HG02943 (cell line): ENCODE measurements at regions not wholly inside any gene's neighbourhood (a gene's known extent, or its start where the extent isn't known, plus 50 kb on each side); places are given as distances from the start of the nearest gene placed in this dataset.

ENCODE experiments used
- ATAC-seq: cut with Tn5 transposase; IDR thresholded peaks from one replicate; pipeline ENCODE4 v1.9.1; 2021; ENCODE audit warnings: mild to moderate bottlenecking, low read depth, moderate library complexity; ENCODE audit not compliant: unreplicated experiment

DNA sequence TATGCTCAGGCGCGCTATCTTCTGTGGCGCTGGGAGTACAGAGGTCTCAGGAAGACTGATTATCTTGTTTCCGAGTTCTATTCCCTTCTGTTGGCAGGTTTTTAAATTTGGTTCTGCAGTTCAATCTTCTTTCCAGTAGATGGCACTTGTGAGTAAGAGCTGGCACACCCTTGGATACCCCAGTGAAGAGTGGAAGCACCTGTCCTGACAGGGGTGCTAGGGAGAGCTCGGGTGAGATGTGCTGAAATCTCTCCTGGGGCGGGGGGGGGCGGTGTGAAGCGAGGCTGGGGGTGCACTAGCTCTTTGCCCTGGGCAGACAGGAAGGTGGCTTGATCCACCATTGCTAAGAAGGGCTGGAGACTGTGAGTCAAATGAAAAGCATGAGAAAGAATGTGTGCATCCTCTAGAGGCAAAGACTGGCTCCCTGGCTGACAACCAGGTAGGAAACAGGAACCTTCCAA, 679.9 kb upstream of the CCDC179 start:
- ATAC-seq = peak; percentile 90

DNA sequence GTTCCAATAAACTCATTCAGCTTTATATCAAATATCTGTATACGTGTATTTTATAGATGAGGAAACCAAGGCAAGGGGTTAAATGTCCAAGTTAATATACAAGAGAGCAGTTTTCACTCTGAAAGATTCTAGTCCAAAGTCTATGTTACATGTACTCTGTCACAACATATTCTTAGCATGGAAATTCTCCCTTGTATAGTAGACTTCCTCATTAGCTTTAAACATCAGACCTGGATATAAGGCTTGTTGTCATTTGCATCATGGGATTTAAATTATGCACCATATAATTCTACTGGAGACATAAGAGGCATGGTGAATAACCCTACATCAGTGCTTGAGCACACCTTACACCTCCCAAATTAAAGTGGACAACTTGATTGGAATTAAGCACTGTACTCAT, 681.9 kb upstream of the CCDC179 start:
- ATAC-seq = no peak

DNA sequence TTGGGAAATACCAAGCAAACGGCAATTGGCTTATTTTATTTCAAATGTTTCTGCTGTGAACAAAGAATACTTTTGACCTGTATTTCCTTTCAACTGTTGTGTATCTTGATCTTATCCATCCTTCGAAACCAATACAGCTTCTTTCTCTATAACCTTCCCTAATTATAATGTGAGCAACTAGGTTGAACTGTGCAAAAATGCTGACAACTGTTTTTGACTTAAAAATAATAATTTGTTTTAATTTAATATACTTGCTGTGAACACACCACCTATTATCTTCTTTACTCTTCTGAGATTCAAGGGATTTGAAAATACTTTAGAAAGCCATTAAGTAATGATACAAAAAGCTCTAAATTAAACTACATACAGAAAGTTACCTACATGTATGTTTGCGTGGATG, 682.5 kb upstream of the CCDC179 start:
- ATAC-seq = no peak

DNA sequence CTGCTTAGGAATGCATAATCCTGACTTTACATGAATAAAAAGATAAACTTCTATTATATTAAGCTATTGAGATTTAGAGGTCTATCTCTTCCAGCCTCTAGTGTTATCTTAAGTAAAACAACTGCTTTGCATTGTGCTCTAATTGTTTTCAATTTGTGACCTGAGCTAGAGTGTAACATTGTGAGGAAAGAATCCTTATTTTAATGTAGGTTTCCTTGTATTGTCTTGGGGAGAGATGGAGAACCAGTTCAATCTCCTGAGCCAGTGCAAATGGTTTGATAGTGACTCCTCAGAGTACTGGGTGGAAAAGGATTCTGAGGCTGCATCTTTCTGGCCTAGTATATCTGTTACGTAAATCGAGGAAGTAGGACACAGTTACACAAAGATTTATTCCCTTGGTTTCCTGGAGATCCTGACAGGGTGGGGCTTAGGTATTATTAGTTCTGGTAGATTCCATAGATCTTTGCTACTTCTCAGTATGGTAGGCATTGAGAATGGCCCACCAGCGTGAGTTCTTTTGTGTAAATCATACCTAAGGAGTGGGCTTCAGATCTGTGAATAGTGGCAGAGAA, 683.5 kb upstream of the CCDC179 start:
- ATAC-seq = no peak

DNA sequence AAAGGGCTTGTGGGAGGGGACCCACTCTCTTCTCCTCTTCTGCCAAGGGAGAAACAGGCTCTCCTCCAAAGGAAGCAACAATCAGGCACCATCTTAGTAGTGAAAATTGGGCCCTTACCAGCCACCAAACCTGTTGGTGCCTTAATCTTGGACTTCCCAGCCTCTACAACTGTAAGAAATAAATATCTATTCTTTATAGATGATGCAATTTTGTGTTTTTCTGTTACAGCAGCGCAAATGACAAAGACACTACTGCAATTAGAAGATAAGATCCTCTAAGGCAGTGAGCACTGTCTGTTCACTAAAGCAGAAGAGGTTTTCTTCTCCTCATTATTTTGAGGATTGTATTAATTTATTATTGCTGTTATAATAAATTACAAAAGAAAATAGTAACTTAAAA, 691.4 kb upstream of the CCDC179 start:
- ATAC-seq = no peak

DNA sequence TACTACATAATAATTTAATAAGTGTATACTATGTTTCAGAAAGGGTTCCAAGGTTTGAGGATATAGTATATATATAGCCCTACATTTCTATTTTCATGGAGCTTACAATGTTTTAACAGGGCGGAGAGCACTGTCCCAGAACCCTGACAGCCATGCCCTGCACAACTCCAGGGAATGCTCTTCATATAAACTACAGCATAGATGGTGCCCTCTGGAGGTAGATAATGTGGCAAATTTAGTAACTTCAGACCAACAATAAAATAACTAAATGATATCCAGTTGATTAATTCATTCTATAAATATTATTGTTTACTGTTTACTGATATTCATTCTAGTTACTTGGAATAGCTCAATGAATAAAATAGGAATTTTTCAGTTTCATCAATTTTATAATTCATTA, 693.7 kb upstream of the CCDC179 start:
- ATAC-seq = no peak

DNA sequence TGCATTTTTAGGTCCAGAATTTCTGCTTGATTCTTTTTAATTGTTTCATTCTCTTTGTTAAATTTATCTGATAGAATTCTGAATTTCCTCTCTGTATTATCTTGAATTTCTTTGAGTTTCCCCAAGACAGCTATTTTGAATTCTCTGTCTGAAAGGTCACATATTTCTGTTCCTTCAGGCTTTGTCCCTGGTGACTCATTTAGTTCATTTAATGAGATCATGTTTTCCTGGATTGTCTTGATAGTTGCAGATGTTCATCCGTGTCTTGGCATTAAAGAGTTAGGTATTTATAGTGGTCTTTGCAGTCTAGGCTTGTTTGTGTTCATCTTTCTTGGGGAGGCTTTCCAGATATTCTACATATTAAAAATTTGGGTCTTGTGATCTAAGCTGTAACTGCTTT, 694.8 kb upstream of the CCDC179 start:
- no peak for ATAC-seq

DNA sequence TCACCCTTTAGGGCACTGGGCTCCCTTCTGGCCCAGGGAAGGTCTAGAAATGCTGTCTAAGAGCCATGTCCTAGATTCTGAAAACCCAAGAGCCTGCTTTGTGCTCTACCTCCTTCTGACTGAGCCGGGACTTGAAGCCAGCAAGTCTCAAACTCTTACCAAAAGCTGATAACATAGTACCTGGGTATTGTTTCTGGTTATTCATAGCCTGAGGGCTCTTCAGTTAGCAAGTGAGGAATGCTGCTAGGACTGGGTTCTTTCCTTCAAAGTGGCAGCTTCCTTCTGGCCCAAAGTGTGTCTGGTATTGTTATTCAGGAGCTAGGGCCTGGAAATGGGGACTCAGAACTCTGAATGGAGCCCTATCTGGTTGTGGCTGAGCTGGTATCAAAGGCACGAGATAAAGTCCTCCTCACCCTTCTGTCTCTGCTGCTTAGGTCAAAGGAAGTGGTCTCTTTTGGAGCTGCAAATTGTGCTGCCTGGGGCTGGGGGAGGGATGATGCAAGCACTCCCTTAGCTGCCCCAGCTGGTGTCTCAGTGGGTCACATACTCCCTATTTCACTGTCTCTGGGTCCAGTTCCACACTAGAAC, 696.0 kb upstream of the CCDC179 start:
- no peak for ATAC-seq

DNA sequence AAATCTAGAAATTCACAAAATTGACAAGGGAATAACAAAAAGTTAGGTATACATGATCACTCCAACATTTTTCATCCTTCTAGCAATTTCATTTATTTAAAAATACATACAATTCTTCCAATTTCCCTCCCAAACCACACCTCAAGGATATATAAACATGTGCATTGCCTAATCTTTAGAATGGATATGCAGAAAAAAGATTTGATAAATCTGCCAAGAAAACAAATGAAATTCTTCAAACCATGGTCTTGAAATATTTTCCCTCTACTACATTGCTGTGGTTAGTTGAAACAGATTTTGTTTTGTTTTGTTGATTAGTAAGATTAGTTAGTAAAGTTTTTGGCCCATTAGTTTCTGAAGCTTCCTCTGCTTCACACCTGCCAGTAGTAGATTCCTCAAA, 703.3 kb upstream of the CCDC179 start:
- ATAC-seq = no peak

DNA sequence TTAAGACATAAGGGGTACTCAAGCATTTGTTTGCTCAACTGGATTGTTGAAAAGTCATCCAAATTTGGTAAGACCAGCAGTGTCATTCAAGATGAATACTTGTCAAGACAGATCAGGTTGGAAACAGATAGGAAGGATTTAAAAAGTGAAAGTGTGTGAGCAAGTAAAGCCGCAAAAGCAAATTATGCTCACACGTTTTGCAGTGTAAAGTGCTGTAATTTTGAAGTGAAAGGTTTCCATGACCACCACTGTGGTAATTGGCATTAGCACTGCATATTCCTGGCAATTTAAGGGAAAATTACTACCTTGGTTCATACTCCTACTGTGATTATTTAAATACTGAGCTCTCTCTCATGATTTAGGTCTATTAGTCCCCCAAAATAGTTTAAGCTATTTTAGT, 704.1 kb upstream of the CCDC179 start:
- no peak for ATAC-seq

DNA sequence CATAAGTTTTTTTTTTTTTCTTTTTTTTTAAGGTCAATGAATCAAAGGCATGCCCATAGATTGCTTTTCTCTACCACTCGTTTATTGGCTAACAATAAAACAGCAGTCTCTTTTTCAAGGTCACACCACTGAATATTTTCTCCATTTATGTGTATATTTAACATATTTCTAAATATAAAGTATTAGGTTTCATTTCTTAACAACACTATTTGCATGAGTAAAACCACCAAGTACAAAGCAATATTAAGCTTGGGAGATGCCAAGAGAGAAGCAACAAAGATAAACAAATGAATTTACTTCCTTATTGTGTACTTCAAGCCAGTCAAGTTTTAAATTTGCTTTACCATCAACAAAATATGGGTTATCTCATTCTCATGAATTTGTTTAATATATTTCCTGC, 708.9 kb upstream of the CCDC179 start:
- ATAC-seq = peak; percentile 39

DNA sequence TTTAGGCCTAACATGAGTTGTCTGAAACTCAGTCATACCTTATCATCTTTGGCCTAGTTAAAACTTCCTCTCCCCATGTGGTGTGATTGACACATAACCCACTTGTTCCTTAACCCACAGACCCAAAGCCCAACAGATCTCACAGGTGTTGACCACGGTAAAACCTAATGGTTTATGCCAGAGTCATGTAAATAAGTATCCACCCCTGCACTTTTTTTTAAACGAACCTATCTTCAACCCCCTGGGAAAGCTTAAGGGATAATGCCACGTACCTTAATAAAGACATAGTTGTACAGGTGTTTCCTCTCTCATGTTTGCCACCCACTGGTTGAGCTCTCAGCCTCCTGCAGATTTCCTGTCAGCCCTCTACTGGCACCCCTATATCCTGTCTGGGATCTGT, 709.3 kb upstream of the CCDC179 start:
- ATAC-seq = peak; percentile 77

DNA sequence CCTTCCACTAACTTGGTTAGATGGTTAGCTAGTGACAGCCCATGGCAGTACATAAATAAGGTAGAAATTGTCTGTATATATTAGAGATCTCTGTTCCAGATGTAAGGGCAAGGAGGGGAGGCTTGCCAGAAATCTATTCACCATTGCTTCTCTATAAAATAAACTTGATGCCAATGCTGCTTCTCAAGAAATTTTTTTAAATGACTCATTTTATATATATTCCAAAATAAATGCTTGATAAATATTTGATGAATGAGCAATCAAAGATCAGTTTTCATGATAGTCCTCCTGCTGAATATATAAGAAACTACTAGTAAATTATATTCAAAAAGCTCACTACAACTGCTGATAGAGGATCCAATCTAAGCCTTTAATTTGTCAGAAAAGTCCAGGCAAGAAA, 710.6 kb upstream of the CCDC179 start:
- ATAC-seq = no peak

DNA sequence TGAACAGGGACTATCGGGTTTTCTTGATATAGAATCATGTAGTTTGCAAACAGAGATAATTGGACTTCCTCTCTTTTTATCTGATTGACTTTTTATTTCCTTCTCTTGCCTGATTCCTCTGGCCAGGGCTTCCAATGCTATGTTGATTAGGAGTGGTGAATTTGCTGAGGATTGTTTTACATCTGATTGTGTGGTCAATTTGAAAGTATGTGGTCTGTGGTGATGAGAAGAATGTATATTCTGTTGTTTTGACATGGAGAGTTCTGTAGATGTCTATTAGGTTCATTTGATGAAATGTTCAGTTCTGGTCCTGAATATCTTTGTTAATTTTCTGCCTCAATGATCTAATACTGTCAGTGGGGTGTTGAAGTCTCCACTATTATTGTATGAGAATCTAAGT, 713.2 kb upstream of the CCDC179 start:
- ATAC-seq = no peak

DNA sequence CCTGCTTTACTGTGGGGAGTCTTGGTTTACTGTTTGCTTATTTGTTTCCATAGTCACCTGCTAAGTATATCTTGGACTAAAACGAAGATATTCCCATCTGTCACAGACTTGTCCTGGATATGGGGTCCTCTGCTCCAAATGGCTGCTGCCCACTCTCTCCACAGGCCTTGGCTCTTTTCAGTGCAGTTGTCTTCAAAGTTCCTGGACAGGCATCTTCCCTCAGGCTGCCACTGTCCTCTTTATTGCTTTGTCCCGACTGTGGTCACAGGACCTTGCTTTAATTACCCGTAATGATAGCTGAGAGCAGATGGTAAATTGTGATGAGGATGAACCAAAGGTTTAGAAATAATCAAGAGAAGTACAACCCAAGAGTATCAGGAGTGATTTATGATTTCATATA, 713.9 kb upstream of the CCDC179 start:
- ATAC-seq = no peak

DNA sequence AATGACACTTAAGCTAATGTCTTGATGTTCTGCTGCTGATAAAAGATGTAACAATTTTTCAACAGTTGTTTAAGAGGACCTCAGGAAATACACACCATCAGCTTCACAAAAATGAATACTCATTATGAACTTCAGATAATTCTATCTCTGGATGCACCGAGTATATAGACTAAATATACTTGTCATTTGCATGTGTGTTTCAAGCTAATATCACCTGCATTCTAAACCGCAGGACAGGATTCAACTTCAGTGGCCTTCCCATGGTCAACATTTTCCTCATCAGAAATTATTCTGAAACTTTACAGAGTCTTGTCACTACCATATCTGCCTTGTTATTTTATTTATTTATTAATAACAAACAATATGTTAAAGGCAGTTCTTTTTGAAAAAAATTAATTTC, 717.0 kb upstream of the CCDC179 start:
- ATAC-seq = no peak

DNA sequence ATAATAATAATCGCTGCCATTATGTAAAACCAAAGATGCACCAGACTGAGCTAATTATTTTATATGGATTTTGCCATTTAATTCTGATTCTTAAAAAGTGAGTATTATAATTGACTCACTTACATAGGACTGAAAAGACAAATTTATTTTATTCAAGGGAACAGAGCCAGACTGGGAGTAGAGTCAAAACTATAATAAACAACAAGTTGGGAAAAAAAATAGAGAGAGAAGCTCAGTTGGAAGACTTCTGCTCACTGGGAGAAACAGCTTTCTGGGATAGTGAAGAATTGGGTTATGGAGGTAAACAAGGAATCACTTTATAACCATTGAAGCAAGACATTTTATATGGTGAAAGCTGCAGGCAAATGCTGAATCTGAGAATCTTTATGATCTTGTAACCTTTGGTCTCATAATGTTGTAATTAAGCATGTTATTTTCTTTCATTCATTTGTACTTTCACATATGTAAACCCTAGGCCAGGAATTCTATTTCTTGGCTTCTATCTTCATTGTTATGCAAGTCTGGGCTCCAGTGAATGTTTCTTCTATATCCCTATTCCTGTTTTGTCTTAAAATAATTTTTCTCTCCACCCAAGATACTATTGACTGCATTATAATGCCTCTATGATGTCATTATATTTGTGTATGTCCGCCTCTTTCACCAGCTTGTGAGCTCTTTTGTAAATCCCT, 725.3 kb upstream of the CCDC179 start:
- no peak for ATAC-seq

DNA sequence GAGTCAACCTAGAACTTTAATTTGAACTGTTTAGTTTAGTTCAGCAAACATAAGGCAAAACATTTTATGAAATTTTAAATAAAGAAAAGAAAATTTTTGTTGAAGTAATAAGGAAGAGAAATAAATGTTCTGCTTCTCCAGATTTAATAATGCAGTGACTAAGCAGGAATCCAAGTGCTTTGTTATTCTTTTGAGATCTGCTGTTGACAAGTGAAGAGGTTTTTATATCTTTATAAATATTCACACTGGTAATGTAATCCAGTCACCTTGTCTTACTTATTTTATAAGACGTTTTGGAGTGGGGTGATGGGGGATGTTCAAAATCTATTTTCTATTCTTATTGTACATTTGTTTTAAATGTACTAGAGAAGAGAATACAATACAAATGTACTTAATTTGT, 725.9 kb upstream of the CCDC179 start:
- no peak for ATAC-seq

DNA sequence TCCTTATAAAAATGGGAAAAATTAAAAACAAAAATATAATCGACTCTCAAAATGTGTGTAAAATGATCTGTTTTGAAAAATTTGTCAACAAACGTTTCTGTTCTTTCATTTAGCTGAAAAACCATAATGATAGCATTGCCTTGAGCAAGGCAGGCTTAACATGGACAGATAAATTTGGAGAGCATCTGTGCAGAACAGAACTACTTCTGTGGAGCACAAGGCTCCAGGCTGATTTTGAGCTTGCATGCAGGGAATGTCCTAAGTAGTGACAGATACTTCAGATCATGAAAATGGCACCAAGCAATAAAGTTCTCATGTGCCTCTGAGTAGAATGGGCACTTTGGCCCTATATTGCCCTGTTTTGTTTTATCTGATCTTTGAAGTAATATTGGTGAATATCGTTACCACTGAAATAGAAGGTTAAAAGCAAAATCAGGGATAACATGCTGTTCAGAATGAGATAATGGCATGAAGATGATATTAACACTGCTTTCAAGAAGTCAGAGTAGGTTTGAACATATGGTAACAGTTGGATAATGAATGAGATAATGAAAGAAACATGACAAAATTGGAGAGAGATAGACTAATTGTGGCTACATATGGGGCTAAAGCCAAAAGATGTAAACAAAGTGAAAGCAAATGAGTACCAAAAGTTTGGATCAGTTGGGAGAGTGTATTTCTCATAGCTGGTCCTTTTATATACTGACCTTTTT, 730.5 kb upstream of the CCDC179 start:
- ATAC-seq = no peak

DNA sequence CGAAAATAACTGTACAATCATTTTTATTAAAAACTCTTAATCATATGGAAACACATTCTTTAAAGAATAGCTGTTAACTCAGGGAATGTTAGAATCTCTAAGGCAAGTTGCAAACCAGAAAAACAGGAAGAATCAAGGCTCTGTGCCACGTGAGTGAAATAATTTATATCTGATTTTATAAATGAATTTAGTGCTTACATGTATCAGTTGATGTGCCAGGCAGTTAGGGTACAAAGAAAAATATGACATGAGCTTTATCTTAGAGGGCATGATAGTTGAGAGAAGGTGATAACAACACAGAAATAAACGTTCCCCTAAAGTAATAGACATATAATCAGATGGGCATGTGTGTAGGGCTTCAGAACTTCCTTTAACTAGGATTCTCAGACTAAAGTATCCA, 734.5 kb upstream of the CCDC179 start:
- ATAC-seq = no peak

DNA sequence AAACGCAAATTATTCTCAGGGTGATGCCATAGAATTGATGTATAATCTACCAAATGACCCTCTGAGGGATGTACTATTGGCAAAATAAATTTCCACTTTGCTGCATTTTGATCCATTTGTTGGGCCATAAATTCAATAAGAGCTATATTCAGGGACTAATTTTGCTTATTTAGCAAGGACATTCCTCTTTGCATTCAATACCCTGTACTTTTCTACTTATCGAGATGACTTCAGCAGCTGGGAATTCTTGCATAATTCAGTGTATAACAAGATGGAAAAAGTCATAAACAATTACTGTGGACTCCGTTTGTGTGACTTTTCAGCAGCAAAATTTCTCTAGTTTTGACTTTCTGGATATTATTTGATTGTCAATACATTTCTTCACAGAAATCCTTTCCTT, 744.7 kb upstream of the CCDC179 start:
- no peak for ATAC-seq

DNA sequence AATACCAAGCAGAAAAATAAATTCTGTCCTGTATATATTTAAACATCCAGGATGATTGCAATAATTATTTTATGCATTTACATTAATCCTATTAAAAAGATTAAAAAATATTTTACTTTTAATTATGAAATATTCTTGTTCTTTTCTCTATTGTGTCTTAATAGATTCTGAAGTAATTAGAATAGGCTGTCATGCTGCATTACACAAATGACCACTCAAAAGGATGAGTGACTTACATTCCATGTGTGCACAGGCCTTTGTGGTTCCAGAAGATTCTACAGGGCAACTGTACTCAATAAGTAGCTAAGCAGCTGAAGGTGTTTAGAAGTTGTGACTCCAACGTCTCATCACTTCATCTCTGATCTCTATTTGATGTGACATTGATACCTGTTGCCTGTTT, 745.9 kb upstream of the CCDC179 start:
- ATAC-seq = no peak
